SHP77 (cell line): ENCODE measurements at regions not wholly inside any gene's neighbourhood (a gene's known extent, or its start where the extent isn't known, plus 50 kb on each side); places are given as distances from the start of the nearest gene placed in this dataset.
"Not testable (repeated sequence)": the region's sequence is repeated elsewhere in the genome, so short reads cannot be mapped to it uniquely, and the experiment has no call there.

Source experiments
- DNase-seq, 2 experiments: peaks; one replicate each; lab custom pipeline; 2025; lab: John Stamatoyannopoulos, UW

GRCh38 chr3:106120356-106120755, 251.5 kb upstream of the CBLB start:
- DNase-seq, result no peak

DNA sequence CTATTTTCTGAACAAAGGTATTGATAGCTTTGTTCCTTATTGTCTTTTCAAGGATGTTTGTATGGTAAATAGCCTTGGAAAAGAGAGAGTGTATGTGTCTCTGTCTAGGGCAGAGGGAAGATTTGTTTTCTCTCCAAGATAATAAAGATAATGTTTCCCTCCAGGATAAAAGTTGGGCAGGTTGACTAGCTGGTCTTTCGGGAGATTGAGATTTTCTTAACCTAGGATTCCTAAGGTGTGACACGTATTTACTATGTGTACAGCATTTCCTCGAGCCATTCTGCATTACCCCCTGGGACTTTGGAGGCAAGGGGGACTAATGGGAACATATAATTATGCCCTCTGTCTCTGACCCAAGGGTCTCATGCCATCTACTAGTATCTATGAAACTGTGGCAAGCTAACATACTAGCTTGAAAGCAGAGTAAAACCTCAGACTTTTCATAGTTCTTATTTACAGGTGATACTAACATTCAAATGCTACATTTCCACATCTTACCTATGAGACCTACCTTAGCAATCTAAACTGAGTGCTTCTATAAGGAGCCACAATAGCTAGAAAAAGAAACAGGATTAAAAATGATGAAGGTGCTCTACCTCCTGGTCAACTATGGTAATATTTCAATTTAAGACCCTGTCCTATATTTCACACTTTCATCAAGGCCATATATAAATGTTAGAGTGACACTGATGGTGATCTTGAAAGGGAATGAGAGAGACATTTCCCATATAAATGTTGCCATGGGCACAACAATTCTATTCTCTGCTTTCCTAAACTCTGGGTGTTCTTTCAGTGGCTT, 252.9 kb upstream of the CBLB start:
- no peak for DNase-seq

DNA sequence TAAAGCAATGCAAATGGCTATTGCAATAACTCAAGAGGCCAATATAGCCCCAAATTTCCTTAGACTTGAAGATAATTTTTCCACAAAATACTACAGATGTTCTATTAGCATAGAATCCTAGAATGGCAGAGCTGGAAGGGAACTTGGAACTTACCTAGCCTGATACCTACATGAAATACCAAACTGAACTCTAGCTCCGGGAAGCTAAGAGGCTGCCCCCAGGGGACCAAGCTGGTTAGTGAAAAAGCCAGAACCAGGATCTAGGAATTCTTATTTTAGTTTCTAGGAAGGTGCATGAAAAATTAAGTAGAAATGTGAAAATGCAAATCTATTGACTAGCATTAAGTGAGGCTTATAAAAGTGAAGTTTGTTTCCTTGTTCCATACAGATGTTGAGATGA, 256.0 kb upstream of the CBLB start:
- no peak for DNase-seq

DNA sequence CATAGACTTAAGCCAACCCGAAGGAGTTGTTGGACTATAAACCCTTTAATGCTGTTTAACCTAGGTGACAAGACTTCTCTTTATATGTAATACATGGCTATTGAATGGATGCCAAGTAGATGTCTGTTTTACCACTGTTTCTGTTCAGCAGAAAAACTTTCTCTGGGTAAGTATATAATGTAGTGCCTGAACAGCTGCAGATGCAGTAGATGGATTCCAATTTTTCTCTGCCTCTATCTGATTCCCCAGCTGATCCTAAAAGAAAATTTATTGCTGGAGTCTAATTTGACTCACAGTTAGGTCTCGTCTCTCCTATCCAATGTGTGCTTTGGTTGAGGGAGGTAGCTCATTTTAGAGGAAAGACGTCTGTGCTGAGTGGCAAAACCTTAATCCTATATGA, 256.5 kb upstream of the CBLB start:
- DNase-seq, result no peak

GRCh38 chr3:106126067-106126845, 257.4 kb upstream of the CBLB start:
- no peak for DNase-seq

- DNase-seq, result no peak
Measured at GRCh38 chr3:106126846-106127235, 258.0 kb upstream of the CBLB start.

- DNase-seq, result no peak
Measured at GRCh38 chr3:106129939-106130338, 261.1 kb upstream of the CBLB start.

DNA sequence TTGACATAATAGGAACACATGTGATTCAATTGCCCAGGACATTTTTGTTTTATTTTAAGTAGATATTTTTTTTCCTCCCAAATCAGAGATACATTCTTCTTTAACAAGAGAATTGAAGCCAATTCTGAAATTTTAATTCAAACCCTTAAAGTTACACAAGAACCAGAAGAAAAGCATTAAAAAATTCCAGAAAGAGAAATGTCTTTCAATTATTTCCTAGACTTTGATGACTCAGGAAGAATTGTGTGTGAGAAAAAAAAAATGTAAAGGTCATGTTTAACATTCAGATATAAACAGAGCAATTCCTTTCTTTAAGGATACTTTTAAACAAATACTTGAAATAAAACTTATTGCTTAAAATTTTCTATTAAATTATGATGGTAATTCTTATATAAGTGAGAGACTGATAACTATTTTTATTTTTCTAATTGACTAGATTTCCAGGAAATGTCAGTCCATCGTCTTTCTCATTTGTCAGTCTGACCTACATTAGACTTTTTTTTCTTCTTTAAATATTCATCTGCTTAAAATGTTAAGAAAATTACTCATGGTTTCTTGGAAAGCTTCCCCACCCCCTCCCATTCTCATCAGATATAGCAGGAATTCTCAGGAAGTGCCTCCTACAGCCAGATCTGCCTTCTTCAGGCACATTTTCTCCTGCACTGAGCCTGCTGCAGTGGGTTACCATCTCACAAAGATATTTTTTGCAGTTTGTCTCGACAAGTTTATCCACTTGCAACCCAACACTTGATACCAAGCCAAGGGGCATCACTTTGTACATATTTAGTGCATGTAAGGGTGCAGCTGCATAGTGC, 261.8 kb upstream of the CBLB start:
- no peak for DNase-seq

DNA sequence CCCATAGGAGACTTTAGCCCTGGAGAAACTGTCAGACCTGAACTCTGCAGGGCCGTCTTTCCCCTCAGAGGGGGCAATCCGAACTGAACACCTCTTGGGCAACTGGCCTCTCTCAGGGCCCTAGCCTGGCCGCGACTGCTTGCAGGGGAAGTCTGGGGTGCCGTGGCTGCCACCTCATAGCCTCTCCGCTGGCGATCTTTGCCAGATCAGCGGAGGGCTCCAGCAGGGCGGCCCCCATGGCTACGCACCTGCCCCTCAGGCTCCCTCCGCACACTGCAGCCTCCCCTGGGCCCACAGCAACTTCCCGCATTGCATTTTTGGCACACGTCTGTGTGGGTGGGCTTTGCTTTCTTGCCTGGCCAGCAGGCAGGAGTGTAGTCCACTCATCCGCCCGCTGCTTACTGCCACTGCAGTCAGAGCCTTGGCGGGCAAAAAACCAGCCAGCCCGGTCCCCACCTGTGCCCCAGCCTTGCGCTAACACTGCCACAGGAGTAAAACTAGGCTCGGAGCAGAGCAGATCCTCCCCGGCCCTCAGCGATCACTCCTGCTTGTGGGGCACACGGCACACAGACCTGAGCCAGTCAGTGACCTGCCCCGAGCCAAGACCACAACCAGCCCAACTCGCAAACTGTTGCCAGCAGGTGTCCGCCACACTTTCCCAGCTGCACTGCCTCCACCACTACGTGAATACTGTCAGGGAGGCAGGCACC, 266.8 kb upstream of the CBLB start:
- DNase-seq, result no peak

DNA sequence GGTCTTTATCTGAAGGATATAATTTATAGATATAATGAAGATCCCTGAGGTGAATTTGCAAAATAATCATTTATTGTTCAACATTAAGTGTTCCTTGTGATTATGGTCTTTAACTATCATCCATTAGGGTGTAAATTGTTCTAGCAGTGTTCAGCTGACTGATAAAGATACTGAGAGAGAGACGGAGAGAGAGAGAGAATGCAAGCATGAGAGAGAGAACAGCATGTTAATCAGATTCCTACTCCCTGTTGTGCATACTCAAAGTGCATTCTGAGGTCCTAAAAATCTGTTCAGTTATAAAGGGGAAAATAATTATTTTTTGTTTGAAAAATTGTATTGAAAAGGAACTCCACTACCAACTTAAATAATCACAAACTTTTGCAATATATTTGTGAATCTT, 271.0 kb upstream of the CBLB start:
- no peak for DNase-seq

- no peak for DNase-seq
Measured at GRCh38 chr3:106140431-106140830, 271.6 kb upstream of the CBLB start.

GRCh38 chr3:106144030-106144429, 275.2 kb upstream of the CBLB start:
- no peak for DNase-seq

GRCh38 chr3:106148440-106149082, 279.7 kb upstream of the CBLB start:
- DNase-seq, result not testable (repeated sequence)

DNA sequence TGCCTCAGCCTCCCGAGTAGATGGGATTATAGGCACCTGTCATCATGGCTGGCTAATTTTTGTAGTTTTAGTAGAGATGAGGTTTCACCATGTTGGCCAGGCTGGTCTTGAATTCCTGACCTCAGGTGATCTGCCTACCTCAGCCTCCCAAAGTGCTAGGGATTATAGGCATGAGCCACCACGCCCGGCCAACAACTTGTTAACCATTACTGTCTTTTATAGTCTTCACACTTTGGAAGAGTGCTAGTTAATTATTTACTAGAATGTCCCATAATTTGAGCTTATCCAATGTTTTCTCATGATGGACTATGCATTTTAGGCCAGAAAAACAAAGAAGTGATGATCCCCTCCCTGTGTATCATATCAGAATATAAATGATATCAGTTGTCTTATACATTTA, 288.6 kb upstream of the CBLB start:
- no peak for DNase-seq

DNA sequence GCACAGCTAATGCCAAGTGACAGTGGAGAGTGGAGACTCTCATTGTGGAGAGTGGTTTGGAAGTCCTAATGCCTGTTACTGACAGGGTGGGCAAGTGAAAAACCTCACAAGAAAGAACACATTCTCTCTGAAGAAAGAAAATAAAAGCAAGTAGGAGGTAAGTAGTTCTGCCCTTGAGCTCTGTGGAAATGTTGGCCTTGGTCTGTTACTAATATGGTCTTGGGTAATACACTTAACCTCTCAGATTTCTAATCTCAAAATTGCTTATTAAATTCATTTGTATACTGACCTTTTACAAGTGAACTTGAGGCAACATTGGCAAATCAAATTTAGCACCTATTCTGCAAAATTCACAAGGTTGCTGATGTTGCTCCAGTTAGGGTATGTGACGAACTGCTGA, 291.6 kb upstream of the CBLB start:
- no peak for DNase-seq

DNA sequence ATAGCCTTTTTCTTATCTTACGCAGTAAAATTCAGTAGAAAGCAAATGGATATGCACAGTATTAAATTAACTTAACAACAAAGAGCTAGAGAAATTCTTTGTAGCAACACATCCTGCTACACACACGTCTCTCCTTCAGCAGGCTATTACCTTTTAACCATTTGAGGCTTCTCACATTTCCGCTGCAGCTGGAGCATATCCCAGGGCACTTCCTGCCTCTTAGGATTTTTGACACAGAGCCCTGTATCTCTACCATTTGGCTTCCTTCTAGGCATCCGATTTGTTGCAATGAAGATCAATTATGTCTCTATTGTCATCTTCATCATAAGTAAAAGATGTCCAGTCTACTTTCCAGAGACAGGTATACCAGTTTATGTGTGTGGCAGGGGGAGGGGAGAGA, 292.4 kb upstream of the CBLB start:
- DNase-seq, result peak; percentile 1 to 19

DNA sequence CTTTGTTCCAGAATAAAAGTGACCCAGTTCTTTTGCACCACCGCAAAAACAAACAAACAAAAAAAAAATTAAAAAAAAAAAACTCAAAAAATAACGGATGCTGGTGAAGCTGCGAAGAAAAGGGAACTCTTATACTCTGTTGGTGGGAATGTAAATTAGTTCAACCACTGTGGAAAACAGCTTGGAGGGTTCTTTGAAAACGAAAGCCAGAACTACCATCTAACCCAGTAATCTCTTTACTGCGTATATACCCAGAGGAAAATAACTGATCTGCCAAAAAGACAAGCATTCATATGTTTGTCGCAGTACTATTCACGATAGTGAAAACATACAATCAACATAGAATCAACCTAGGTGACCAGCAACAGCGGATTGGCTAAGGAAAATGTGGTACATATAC, 298.9 kb upstream of the CBLB start:
- no peak for DNase-seq

- DNase-seq, result no peak
Measured at GRCh38 chr3:106168962-106169750, 300.3 kb upstream of the CBLB start.

DNA sequence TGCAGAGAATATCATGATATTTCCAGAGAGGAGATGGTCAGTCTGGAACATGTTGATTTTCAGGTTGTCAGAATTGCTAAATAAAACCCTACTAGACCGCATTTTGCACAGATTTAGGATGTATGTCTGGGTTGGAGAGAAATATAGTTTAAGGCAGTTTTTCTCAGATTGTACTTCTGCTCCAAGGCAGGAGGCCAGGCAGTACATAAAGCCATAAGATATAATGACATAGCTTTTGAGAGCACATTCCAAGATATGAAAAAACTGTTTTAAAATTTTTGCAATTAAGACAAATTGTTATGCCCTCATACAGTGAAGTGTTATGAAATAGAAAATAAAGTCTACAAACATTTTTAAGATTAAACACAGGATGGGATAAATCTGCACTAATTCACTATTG, 301.8 kb upstream of the CBLB start:
- DNase-seq, result no peak

DNA sequence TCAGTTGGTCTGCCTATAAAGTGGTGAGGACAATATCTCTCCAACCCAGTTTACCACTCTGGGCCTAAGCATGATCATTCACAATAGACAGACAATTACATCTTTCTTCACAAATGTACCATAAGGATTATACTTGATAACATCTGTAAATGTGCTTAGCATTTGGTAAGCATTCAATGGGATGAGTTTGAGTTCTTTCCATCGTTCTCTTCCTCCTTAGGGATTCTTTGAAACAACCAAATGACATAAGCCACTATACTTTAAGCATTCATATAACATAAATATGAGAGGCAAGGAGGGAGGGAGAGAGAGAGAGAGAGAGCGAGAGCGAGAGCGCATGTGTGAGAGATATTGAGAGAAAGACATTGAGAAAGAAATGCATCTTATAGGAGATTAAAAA, 303.3 kb upstream of the CBLB start:
- DNase-seq, result no peak

DNA sequence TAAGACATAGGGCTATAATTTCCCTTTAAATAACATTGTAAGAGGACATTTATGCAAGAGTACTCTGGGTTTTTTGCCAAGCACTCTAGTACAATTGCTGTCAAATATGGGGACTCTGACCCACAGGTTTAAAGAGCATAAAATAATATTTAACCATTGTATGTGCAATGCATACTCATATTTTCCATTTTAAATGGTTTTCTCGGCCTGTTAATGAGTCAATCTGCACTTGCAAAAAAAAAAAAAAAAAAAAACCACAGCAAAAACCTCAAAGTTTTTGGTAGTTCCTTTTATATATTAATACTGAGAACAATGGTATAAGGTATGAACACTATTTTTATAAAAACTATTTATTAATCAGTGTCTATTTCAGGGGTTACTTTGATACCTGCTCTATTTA, 304.0 kb upstream of the CBLB start:
- no peak for DNase-seq
